Keratinocyte (primary cell): ENCODE measurements at regions not wholly inside any gene's neighbourhood (a gene's known extent, or its start where the extent isn't known, plus 50 kb on each side); places are given as distances from the start of the nearest gene placed in this dataset.

Experiments
- DNase-seq: peaks from one replicate; pipeline ENCODE4 v3.0.0-alpha.2; 2011; ENCODE audit warnings: low read depth, missing footprints, low spot score
- FAIRE-seq: peaks from 2 replicates; lab custom pipeline; 2011; peaks lifted over from hg19 to GRCh38; lab: Jason Lieb, UNC
- H2AFZ ChIP-seq: 2 replicates; pipeline ENCODE4 v1.6.0; 2012; ENCODE audit warnings: low read length, control low read depth, inconsistent platforms; ENCODE audit not compliant: control insufficient read depth
- H3K27ac ChIP-seq: 2 replicates; pipeline ENCODE4 v1.5.1; 2011; ENCODE audit warnings: low read length; ENCODE audit not compliant: control insufficient read depth, insufficient read depth
- H3K27me3 ChIP-seq: 3 replicates; pipeline ENCODE4 v1.6.0; 2011; ENCODE audit warnings: low read length; ENCODE audit not compliant: control insufficient read depth, insufficient read depth; ENCODE audit errors: extremely low read depth
- H3K36me3 ChIP-seq, 2 experiments: 2 replicates in 1 of 2; 3 replicates in 1 of 2; pipeline ENCODE4 v1.5.1; 2011; ENCODE audit warnings: low read length in 2 of 2, mild to moderate bottlenecking in 1 of 2; ENCODE audit not compliant: control insufficient read depth in 2 of 2, insufficient read depth in 2 of 2; ENCODE audit errors: extremely low read depth in 1 of 2
- H3K4me1 ChIP-seq: 3 replicates; pipeline ENCODE4 v1.5.1; 2011; ENCODE audit warnings: low read length; ENCODE audit not compliant: control insufficient read depth, insufficient read depth; ENCODE audit errors: extremely low read depth
- H3K4me2 ChIP-seq: 3 replicates; pipeline ENCODE4 v1.6.0; 2011; ENCODE audit warnings: low read depth, low read length; ENCODE audit not compliant: control insufficient read depth, insufficient read depth; ENCODE audit errors: extremely low read depth
- H3K4me3 ChIP-seq, 3 experiments: fragments of 200-600 bp in 1 of 3; sonication (generic) in 1 of 3; 2 replicates in 2 of 3; 3 replicates in 1 of 3; pipeline ENCODE4 v1.5.1; 2011 to 2016; ENCODE audit warnings: low read length in 3 of 3, mild to moderate bottlenecking in 3 of 3, control low read depth in 2 of 3, inconsistent platforms in 1 of 3, low read depth in 1 of 3, mixed read lengths in 1 of 3, mixed run types in 1 of 3, moderate library complexity in 1 of 3; ENCODE audit not compliant: control insufficient read depth in 2 of 3, insufficient read depth in 2 of 3; ENCODE audit errors: extremely low read depth in 1 of 3
- H3K79me2 ChIP-seq: 2 replicates; pipeline ENCODE4 v1.6.0; 2012; ENCODE audit warnings: low read length; ENCODE audit not compliant: control insufficient read depth, insufficient read depth
- H3K9ac ChIP-seq: 3 replicates; pipeline ENCODE4 v1.6.0; 2011; ENCODE audit warnings: low read length; ENCODE audit not compliant: control insufficient read depth, insufficient read depth; ENCODE audit errors: extremely low read depth
- H3K9me1 ChIP-seq: 3 replicates; pipeline ENCODE4 v1.6.0; 2011; ENCODE audit warnings: low read length; ENCODE audit not compliant: control insufficient read depth, insufficient read depth; ENCODE audit errors: extremely low read depth
- H3K9me3 ChIP-seq: 2 replicates; pipeline ENCODE4 v1.5.1; 2012; ENCODE audit warnings: low read depth, low read length; ENCODE audit not compliant: control insufficient read depth
- H4K20me1 ChIP-seq: 3 replicates; pipeline ENCODE4 v1.6.0; 2011; ENCODE audit warnings: low read length; ENCODE audit not compliant: control insufficient read depth, insufficient read depth; ENCODE audit errors: extremely low read depth
- CTCF ChIP-seq, 3 experiments: IDR thresholded peaks in 1 of 3; conservative IDR thresholded peaks in 1 of 3; optimal IDR thresholded peaks in 1 of 3; 2 replicates in 2 of 3; 3 replicates in 1 of 3; pipeline versions ENCODE3 to v1.5.1; 2011; ENCODE audit warnings: low read length in 3 of 3, mild to moderate bottlenecking in 3 of 3, moderate library complexity in 2 of 3, control low read depth in 1 of 3, inconsistent platforms in 1 of 3; ENCODE audit not compliant: insufficient read depth in 2 of 3; ENCODE audit errors: extremely low read depth in 1 of 3
- EZH2 ChIP-seq: IDR thresholded peaks from one replicate; pipeline ENCODE4 v1.6.1; 2012; ENCODE audit warnings: inconsistent platforms, mild to moderate bottlenecking, low read length, moderate library complexity
- dilution Hi-C: fragments of 300-500 bp; cut with MboI; formaldehyde crosslinking; loops from one replicate; pipeline ENCODE4 v1.7.0; 2020; ENCODE audit warnings: low sequenced_read_pairs; ENCODE audit not compliant: extremely low pct_ligation_motif_present

GRCh38 chr3:162558016-162558415 lies 1061.4 kb downstream of the OTOL1 start:
- DNase-seq (no peak), FAIRE-seq (no peak)
- no peak overlapping the region for H3K9ac ChIP-seq
- no peak overlapping the region for H3K27ac ChIP-seq
- no peak overlapping the region for H3K4me3 ChIP-seq
- H3K36me3 ChIP-seq: no peaks in the 10 kb centered on the region
- TF ChIP-seq EZH2 (no peak), CTCF (optimal IDR thresholded peaks at IDR 0.05 in 1 of 3, IDR thresholded peaks at IDR 0.05 in 1 of 3, conservative IDR thresholded peaks at IDR 0.05 in 1 of 3; ENCODE audit: extremely low read depth in 1 of 3, insufficient read depth in 2 of 3, low read length in 3 of 3) (no peak)
- H3K9me1 ChIP-seq: no peaks in the 10 kb centered on the region
- dilution Hi-C loops: no loop called here
- H3K4me1 ChIP-seq: no peaks in the 10 kb centered on the region
- no peaks in the 10 kb centered on the region for H4K20me1 ChIP-seq
- no peaks in the 10 kb centered on the region for H3K9me3 ChIP-seq
- no peak overlapping the region for H3K4me2 ChIP-seq
- H3K27me3 ChIP-seq: no peaks in the 10 kb centered on the region
- H2AFZ ChIP-seq: no peak overlapping the region
- H3K79me2 ChIP-seq: no peaks in the 10 kb centered on the region

- Histone ChIP-seq H3K4me3 (no peak overlapping the region), H3K79me2 (no peaks in the 10 kb centered on the region), H3K36me3 (no peaks in the 10 kb centered on the region), H3K27ac (no peak overlapping the region), H3K9ac (no peak overlapping the region), H3K4me1 (no peaks in the 10 kb centered on the region), H3K9me3 (no peaks in the 10 kb centered on the region), H3K9me1 (no peaks in the 10 kb centered on the region), H3K27me3 (no peaks in the 10 kb centered on the region), H2AFZ (no peak overlapping the region), H4K20me1 (no peaks in the 10 kb centered on the region), H3K4me2 (no peak overlapping the region)
- FAIRE-seq: no peak
- dilution Hi-C loops: no loop called here
- no peak for DNase-seq
- TF ChIP-seq CTCF (optimal IDR thresholded peaks at IDR 0.05 in 1 of 3, IDR thresholded peaks at IDR 0.05 in 1 of 3, conservative IDR thresholded peaks at IDR 0.05 in 1 of 3; ENCODE audit: extremely low read depth in 1 of 3, insufficient read depth in 2 of 3, low read length in 3 of 3) (no peak), EZH2 (no peak)
Observed at GRCh38 chr3:162568706-162569105, 1072.1 kb downstream of the OTOL1 start.
